Spleen (tissue), 11 donors: ENCODE measurements at regions not wholly inside any gene's neighbourhood (a gene's known extent, or its start where the extent isn't known, plus 50 kb on each side); places are given as distances from the start of the nearest gene placed in this dataset.
A peak's percentile ranks its signal among the peaks of the same experiment; 100 is the strongest.
"Not testable (repeated sequence)": the region's sequence is repeated elsewhere in the genome, so short reads cannot be mapped to it uniquely, and the experiment has no call there.

ENCODE experiments used
- DNase-seq: peaks from one replicate; pipeline ENCODE4 v3.0.0-alpha.2; 2020
- H3K27ac ChIP-seq, 8 donors: fragments of 200-600 bp; sonication (generic) in 7 of 8; 1 replicate in 4 of 8; 2 replicates in 4 of 8; pipeline versions ENCODE4 v1.5.0 to v1.8.0; 2016 to 2021; ENCODE audit warnings: inconsistent platforms in 4 of 8, mild to moderate bottlenecking in 4 of 8, moderate library complexity in 1 of 8
- H3K27me3 ChIP-seq, 7 donors: fragments of 200-600 bp; sonication (generic) in 6 of 7; replicated peaks in 1 of 7; 1 replicate in 4 of 7; 2 replicates in 3 of 7; pipeline versions ENCODE4 v1.5.0 to v1.8.0; 2016 to 2021; ENCODE audit warnings: inconsistent platforms in 3 of 7, mild to moderate bottlenecking in 1 of 7
- H3K36me3 ChIP-seq, 6 donors: fragments of 200-600 bp; sonication (generic) in 5 of 6; 1 replicate in 4 of 6; 2 replicates in 2 of 6; pipeline versions ENCODE4 v1.5.0 to v1.8.0; 2016 to 2021; ENCODE audit warnings: inconsistent platforms in 2 of 6
- H3K4me1 ChIP-seq, 6 donors: fragments of 200-600 bp; sonication (generic) in 5 of 6; 1 replicate in 3 of 6; 2 replicates in 3 of 6; pipeline versions ENCODE4 v1.5.0 to v1.8.0; 2016 to 2021; ENCODE audit warnings: inconsistent platforms in 3 of 6
- H3K4me3 ChIP-seq, 8 donors: fragments of 200-600 bp; sonication (generic) in 7 of 8; 1 replicate in 4 of 8; 2 replicates in 4 of 8; pipeline versions ENCODE4 v1.5.0 to v1.8.0; 2016 to 2021; ENCODE audit warnings: inconsistent platforms in 4 of 8, mild to moderate bottlenecking in 4 of 8, moderate library complexity in 2 of 8
- H3K9me3 ChIP-seq, 8 donors: fragments of 200-600 bp; sonication (generic) in 7 of 8; 1 replicate in 4 of 8; 2 replicates in 4 of 8; pipeline versions ENCODE4 v1.5.0 to v1.8.0; 2016 to 2021; ENCODE audit warnings: inconsistent platforms in 4 of 8
- CTCF ChIP-seq, 11 experiments: fragments of 200-600 bp in 7 of 11; fragments of 450-650 bp in 4 of 11; sonication (generic) in 4 of 11; IDR thresholded peaks in 8 of 11; conservative IDR thresholded peaks in 3 of 11; 1 replicate in 7 of 11; 2 replicates in 4 of 11; pipeline versions ENCODE4 v1.4.0 to v1.8.0; 2016 to 2021; ENCODE audit warnings: antibody characterized with exemption in 11 of 11, inconsistent platforms in 4 of 11, mild to moderate bottlenecking in 1 of 11
- POLR2A ChIP-seq, 3 donors: fragments of 450-650 bp; IDR thresholded peaks; one replicate each; pipeline ENCODE4 v1.5.1; 2017; ENCODE audit warnings: antibody characterized with exemption in 3 of 3, mild to moderate bottlenecking in 1 of 3
- POLR2AphosphoS5 ChIP-seq, 3 donors: sonication (generic); formaldehyde crosslinking; IDR thresholded peaks; one replicate each; pipeline ENCODE4 v1.5.1; 2017; ENCODE audit warnings: antibody characterized with exemption in 3 of 3
- WGBS, 5 donors: extraction: QIAGEN DNeasy Blood & Tissue Kit in 3 of 5; methylation state at CpG; one replicate each; pipeline versions ENCODE4 v1.1.5 to v1.1.7; 2013 to 2018; 5-methylcytosine and 5-hydroxymethylcytosine counted together
- intact Hi-C: fragments of 100-400 bp; cut with DNase I; formaldehyde crosslinking; loops from one replicate; pipeline ENCODE4 v1.15.0; 2023; ENCODE audit warnings: low total_unique reads
- donor health status: healthy with polysubstance abuse.
- donor health status: DM: no; HTN: no; CAD: no; lungs with moderate emphysema.
- donor health status: DM: no; HTN: no; CAD: no.
- donor health status: Bipolar disorder and iron deficiency.
- donor health status: healthy.
- donor health status: DM: no; HTN: no; CAD: no.
- donor health status: DM: yes; HTN: yes; CAD: no.

- no peak for DNase-seq
- Histone ChIP-seq H3K36me3 (no peaks in the 10 kb centered on the region), H3K27ac (no peak overlapping the region), H3K4me1 (no peaks in the 10 kb centered on the region), H3K4me3 (no peak overlapping the region), H3K27me3 (peaks cover 0 to 19% (median 0%) of the 10 kb centered on the region in 7 donors), H3K9me3 (no peaks in the 10 kb centered on the region)
- intact Hi-C loops, result no loop called here
- TF ChIP-seq CTCF (IDR thresholded peaks at IDR 0.05 in 8 of 11, conservative IDR thresholded peaks at IDR 0.05 in 3 of 11) (no peak), POLR2A (IDR thresholded peaks at IDR 0.05) (no peak), POLR2AphosphoS5 (IDR thresholded peaks at IDR 0.05) (no peak)
- WGBS, 5 donors, result 87 to 93% (median 90%) methylated on average over 3 of the region's 3 CpGs
These were observed 235.5 kb downstream of the ZNF92 start for GRCh38 chr7:65609131-65609530.

- intact Hi-C loops, H3K4me3 ChIP-seq, H3K27ac ChIP-seq, H3K4me1 ChIP-seq, H3K36me3 ChIP-seq, H3K9me3 ChIP-seq, DNase-seq: not testable (repeated sequence)
- 61 to 79% (median 64%) methylated on average over 6 of the region's 6 CpGs for WGBS, 5 donors
- H3K27me3 ChIP-seq, result peaks cover 0 to 27% (median 0%) of the 10 kb centered on the region in 7 donors
These were observed 240.1 kb downstream of the ZNF92 start for GRCh38 chr7:65613644-65614289.

- 68 to 86% (median 79%) methylated on average over 3 of the region's 3 CpGs for WGBS, 5 donors
These were observed 242.5 kb downstream of the ZNF92 start for GRCh38 chr7:65616111-65616510.

GRCh38 chr7:65620216-65620615 lies 246.6 kb downstream of the ZNF92 start:
- H3K36me3 ChIP-seq, H3K27ac ChIP-seq, H3K9me3 ChIP-seq, H3K4me1 ChIP-seq, intact Hi-C loops, DNase-seq, H3K4me3 ChIP-seq: not testable (repeated sequence)
- WGBS, 5 donors, result 70 to 81% (median 74%) methylated on average over 5 of the region's 5 CpGs
- peaks cover 0 to 46% (median 7%) of the 10 kb centered on the region in 7 donors for H3K27me3 ChIP-seq

More at GRCh38 chr7:65616111-65616510, 242.5 kb downstream of the ZNF92 start:
- H3K27me3 ChIP-seq, result peaks cover 0 to 30% (median 4%) of the 10 kb centered on the region in 7 donors
- DNase-seq, H3K9me3 ChIP-seq, H3K4me1 ChIP-seq, H3K36me3 ChIP-seq, H3K4me3 ChIP-seq, H3K27ac ChIP-seq, intact Hi-C loops: not testable (repeated sequence)

GRCh38 chr7:65621580-65622201 lies 248.0 kb downstream of the ZNF92 start:
- intact Hi-C loops, H3K4me3 ChIP-seq, DNase-seq, H3K36me3 ChIP-seq, H3K4me1 ChIP-seq, H3K9me3 ChIP-seq, H3K27ac ChIP-seq: not testable (repeated sequence)
- TF ChIP-seq CTCF (IDR thresholded peaks at IDR 0.05 in 8 of 11, conservative IDR thresholded peaks at IDR 0.05 in 3 of 11), result peak in 6 of 11 experiments; percentile 13 to 64 (median 54)
- 20 to 34% (median 22%) methylated on average over 4 to 6 of the region's 6 CpGs for WGBS, 5 donors
- peaks cover 0 to 53% (median 7%) of the 10 kb centered on the region in 7 donors for H3K27me3 ChIP-seq

- H3K9me3 ChIP-seq, intact Hi-C loops, H3K4me1 ChIP-seq, H3K27me3 ChIP-seq, DNase-seq, H3K4me3 ChIP-seq, H3K36me3 ChIP-seq, H3K27ac ChIP-seq: not testable (repeated sequence)
- no CpG with 5 or more reads among the region's 1 CpG for WGBS, 5 donors
These were observed 241.6 kb upstream of the VKORC1L1 start for GRCh38 chr7:65631236-65631635.

- intact Hi-C loops, H3K4me3 ChIP-seq, H3K27ac ChIP-seq, H3K27me3 ChIP-seq, H3K4me1 ChIP-seq, DNase-seq, H3K36me3 ChIP-seq, H3K9me3 ChIP-seq: not testable (repeated sequence)
- WGBS, 5 donors, result no CpG with 5 or more reads among the region's 10 CpGs
These were observed 239.1 kb upstream of the VKORC1L1 start for GRCh38 chr7:65633587-65634404.

GRCh38 chr7:65638918-65639317 lies 234.0 kb upstream of the VKORC1L1 start:
- no CpG with 5 or more reads among the region's 1 CpG for WGBS, 5 donors
- H3K4me1 ChIP-seq, H3K4me3 ChIP-seq, intact Hi-C loops, H3K36me3 ChIP-seq, DNase-seq, H3K27ac ChIP-seq, H3K27me3 ChIP-seq, H3K9me3 ChIP-seq: not testable (repeated sequence)
